H1 (cell line): ENCODE measurements at regions not wholly inside any gene's neighbourhood (a gene's known extent, or its start where the extent isn't known, plus 50 kb on each side); places are given as distances from the start of the nearest gene placed in this dataset.

Source experiments
- BRCA1 ChIP-seq: IDR thresholded peaks from 2 replicates; pipeline ENCODE4 v1.6.1; 2012; ENCODE audit warnings: low read depth, low read length, improper control_type of control experiment
- CEBPB ChIP-seq: IDR thresholded peaks from 2 replicates; pipeline ENCODE4 v1.6.1; 2012; ENCODE audit warnings: low read depth, low read length
- CREB1 ChIP-seq: IDR thresholded peaks from 2 replicates; pipeline ENCODE4 v1.6.1; 2012; ENCODE audit warnings: inconsistent platforms
- EZH2 ChIP-seq: fragments of 200-600 bp; sonication (generic); IDR thresholded peaks from 2 replicates; pipeline ENCODE4 v1.7.1; 2012; ENCODE audit warnings: low read depth, mild to moderate bottlenecking, moderate library complexity, low read length, inconsistent platforms; ENCODE audit not compliant: severe bottlenecking
- GTF2F1 ChIP-seq: IDR thresholded peaks from 2 replicates; pipeline ENCODE4 v1.6.1; 2012; ENCODE audit warnings: low read depth, low read length, improper control_type of control experiment, borderline replicate concordance
- MAX ChIP-seq: IDR thresholded peaks from 2 replicates; pipeline ENCODE4 v1.6.1; 2012; ENCODE audit warnings: inconsistent platforms
- POLR2AphosphoS5 ChIP-seq: IDR thresholded peaks from 2 replicates; pipeline ENCODE4 v1.6.1; 2011; ENCODE audit warnings: low read depth, low read length
- RAD21 ChIP-seq, 2 experiments: IDR thresholded peaks in 1 of 2; conservative IDR thresholded peaks in 1 of 2; 2 replicates each; pipeline ENCODE4 v1.6.1; 2011; ENCODE audit warnings: low read depth in 2 of 2, low read length in 2 of 2, improper control_type of control experiment in 1 of 2, inconsistent platforms in 1 of 2, mild to moderate bottlenecking in 1 of 2, moderate library complexity in 1 of 2
- TAF1 ChIP-seq: IDR thresholded peaks from 2 replicates; pipeline ENCODE4 v1.6.1; 2011; ENCODE audit warnings: mild to moderate bottlenecking, low read depth, low read length
- ZNF274 ChIP-seq: IDR thresholded peaks from 2 replicates; pipeline ENCODE4 v1.7.0; 2012; ENCODE audit warnings: low read length, borderline replicate concordance; ENCODE audit errors: extremely low read depth
- TF ChIP-seq, protein P1 (sequence below), 3 experiments: IDR thresholded peaks; 1 replicate in 2 of 3; 2 replicates in 1 of 3; pipeline versions ENCODE4 v1.5.1 to v1.6.1; 2011; ENCODE audit warnings: low read length in 3 of 3, mild to moderate bottlenecking in 3 of 3, inconsistent platforms in 2 of 3, low read depth in 1 of 3, moderate library complexity in 1 of 3; ENCODE audit not compliant: insufficient read depth in 1 of 3; ENCODE audit errors: control extremely low read depth in 1 of 3

DNA sequence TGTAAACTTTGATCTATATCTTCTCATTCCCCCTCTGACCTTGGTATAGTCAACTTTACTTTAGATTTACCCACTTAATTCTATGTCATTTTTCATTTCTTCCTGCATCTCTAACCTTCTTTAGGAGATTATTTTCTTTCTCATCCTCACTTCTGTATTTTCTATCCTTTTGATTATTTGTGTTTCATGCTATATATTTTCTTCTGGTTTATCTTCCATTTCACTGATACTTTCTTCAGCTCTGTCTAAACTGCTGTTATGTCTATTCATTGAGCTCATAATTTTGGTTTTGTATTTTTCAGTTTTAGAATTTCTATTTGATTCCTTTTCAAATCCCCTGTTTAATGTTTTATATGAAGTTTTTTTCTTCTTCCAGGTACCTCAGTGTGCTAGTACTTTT, 171.1 kb upstream of the LYZL1 start:
- TF ChIP-seq TAF1 (no peak), GTF2F1 (no peak), POLR2AphosphoS5 (no peak), ZNF274 (no peak), CEBPB (no peak), MAX (no peak), EZH2 (no peak), CREB1 (no peak), BRCA1 (no peak), RAD21 (IDR thresholded peaks at IDR 0.05 in 1 of 2, conservative IDR thresholded peaks at IDR 0.05 in 1 of 2; ENCODE audit: low read depth in 2 of 2, low read length in 2 of 2) (no peak)
- TF ChIP-seq, protein P1, sequence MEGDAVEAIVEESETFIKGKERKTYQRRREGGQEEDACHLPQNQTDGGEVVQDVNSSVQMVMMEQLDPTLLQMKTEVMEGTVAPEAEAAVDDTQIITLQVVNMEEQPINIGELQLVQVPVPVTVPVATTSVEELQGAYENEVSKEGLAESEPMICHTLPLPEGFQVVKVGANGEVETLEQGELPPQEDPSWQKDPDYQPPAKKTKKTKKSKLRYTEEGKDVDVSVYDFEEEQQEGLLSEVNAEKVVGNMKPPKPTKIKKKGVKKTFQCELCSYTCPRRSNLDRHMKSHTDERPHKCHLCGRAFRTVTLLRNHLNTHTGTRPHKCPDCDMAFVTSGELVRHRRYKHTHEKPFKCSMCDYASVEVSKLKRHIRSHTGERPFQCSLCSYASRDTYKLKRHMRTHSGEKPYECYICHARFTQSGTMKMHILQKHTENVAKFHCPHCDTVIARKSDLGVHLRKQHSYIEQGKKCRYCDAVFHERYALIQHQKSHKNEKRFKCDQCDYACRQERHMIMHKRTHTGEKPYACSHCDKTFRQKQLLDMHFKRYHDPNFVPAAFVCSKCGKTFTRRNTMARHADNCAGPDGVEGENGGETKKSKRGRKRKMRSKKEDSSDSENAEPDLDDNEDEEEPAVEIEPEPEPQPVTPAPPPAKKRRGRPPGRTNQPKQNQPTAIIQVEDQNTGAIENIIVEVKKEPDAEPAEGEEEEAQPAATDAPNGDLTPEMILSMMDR (IDR thresholded peaks at IDR 0.05; ENCODE audit: control extremely low read depth in 1 of 3, insufficient read depth in 1 of 3, low read depth in 1 of 3, low read length in 3 of 3): no peak
